ENCODE measurements at regions not wholly inside any gene's neighbourhood (a gene's known extent, or its start where the extent isn't known, plus 50 kb on each side); places are given as distances from the start of the nearest gene placed in this dataset.

- TF ChIP-seq CTCF (IDR thresholded peaks at IDR 0.05; ENCODE audit: poor library complexity) (no peak), EZH2 (IDR thresholded peaks at IDR 0.05; ENCODE audit: borderline replicate concordance) (no peak), EZH2phosphoT487 (IDR thresholded peaks at IDR 0.05; ENCODE audit: low read depth, severe bottlenecking, unreplicated experiment) (no peak)
Measured at GRCh38 chr13:73608711-73609485, 525.3 kb downstream of the KLF12 start.

All from hepatocyte (in vitro differentiated cells).